Endothelial cell of umbilical vein (primary cell): ENCODE measurements at regions not wholly inside any gene's neighbourhood (a gene's known extent, or its start where the extent isn't known, plus 50 kb on each side); places are given as distances from the start of the nearest gene placed in this dataset.

Source experiments
- BruUV-seq: library from RNA; stranded (reverse); fragments of 400-500 nt; replicated peaks from 2 replicates; lab custom pipeline; 2021; lab: Mats Ljungman, UMichigan
- CTCF ChIA-PET: fragments of 300-600, 350-600 bp; sonication (Branson Sonifier 250); formaldehyde crosslinking; loops from one replicate; lab custom pipeline; 2021; ENCODE audit warnings: antibody characterized with exemption, inconsistent platforms; lab: Charles Lee
- POLR2A ChIA-PET: fragments of 300-600, 350-600 bp; sonication (Branson Sonifier 250); formaldehyde crosslinking; loops from one replicate; lab custom pipeline; 2021; ENCODE audit warnings: antibody characterized with exemption, inconsistent platforms; lab: Charles Lee
- DNase-seq: peaks from one replicate; pipeline ENCODE4 v3.0.0-alpha.2; 2011; ENCODE audit warnings: low read depth, low spot score
- FAIRE-seq: peaks from 2 replicates; lab custom pipeline; 2011; peaks lifted over from hg19 to GRCh38; lab: Jason Lieb, UNC
- H2AFZ ChIP-seq: 2 replicates; pipeline ENCODE4 v1.6.0; 2012; ENCODE audit warnings: low read depth, low read length, control low read depth, inconsistent platforms
- H3K27ac ChIP-seq: 2 replicates; pipeline ENCODE4 v1.5.1; 2011; ENCODE audit warnings: low read depth, mild to moderate bottlenecking, control low read depth, low read length, moderate library complexity; ENCODE audit not compliant: insufficient read depth
- H3K27me3 ChIP-seq, 2 experiments: 2 replicates each; pipeline versions ENCODE4 v1.6.0 to v1.6.1; 2011; ENCODE audit warnings: low read length in 2 of 2, mixed read lengths in 1 of 2; ENCODE audit not compliant: control insufficient read depth in 2 of 2, insufficient read depth in 2 of 2
- H3K36me3 ChIP-seq, 2 experiments: 2 replicates in 1 of 2; 3 replicates in 1 of 2; pipeline ENCODE4 v1.5.1; 2011; ENCODE audit warnings: low read length in 2 of 2, mild to moderate bottlenecking in 1 of 2, moderate library complexity in 1 of 2; ENCODE audit not compliant: control insufficient read depth in 2 of 2, insufficient read depth in 2 of 2; ENCODE audit errors: extremely low read depth in 1 of 2
- H3K4me1 ChIP-seq: 3 replicates; pipeline ENCODE4 v1.5.1; 2011; ENCODE audit warnings: mild to moderate bottlenecking, low read length; ENCODE audit not compliant: control insufficient read depth, insufficient read depth; ENCODE audit errors: extremely low read depth
- H3K4me2 ChIP-seq: 2 replicates; pipeline ENCODE4 v1.6.1; 2011; ENCODE audit warnings: low read length, control low read depth, mixed read lengths; ENCODE audit not compliant: insufficient read depth
- H3K4me3 ChIP-seq, 3 experiments: fragments of 200-600 bp in 1 of 3; sonication (generic), shearing (Covaris generic) in 1 of 3; replicated peaks in 1 of 3; 2 replicates each; pipeline ENCODE4 v1.5.1; 2011 to 2016; ENCODE audit warnings: control low read depth in 3 of 3, low read length in 3 of 3, mild to moderate bottlenecking in 2 of 3, inconsistent platforms in 1 of 3, low read depth in 1 of 3, moderate library complexity in 1 of 3; ENCODE audit not compliant: insufficient read depth in 1 of 3
- H3K79me2 ChIP-seq: 2 replicates; pipeline ENCODE4 v1.6.0; 2012; ENCODE audit warnings: low read length, inconsistent platforms; ENCODE audit not compliant: control insufficient read depth, insufficient read depth
- H3K9ac ChIP-seq: replicated peaks from 2 replicates; pipeline ENCODE3; 2011; ENCODE audit warnings: low read length, control low read depth; ENCODE audit not compliant: insufficient read depth; ENCODE audit errors: extremely low read depth
- H3K9me1 ChIP-seq: replicated peaks from 3 replicates; pipeline ENCODE4 v1.6.0; 2011; ENCODE audit warnings: mild to moderate bottlenecking, low read length; ENCODE audit not compliant: control insufficient read depth, insufficient read depth; ENCODE audit errors: extremely low read depth
- H3K9me3 ChIP-seq: replicated peaks from 2 replicates; pipeline ENCODE4 v1.5.1; 2012; ENCODE audit warnings: low read length, inconsistent platforms; ENCODE audit not compliant: control insufficient read depth, insufficient read depth
- H4K20me1 ChIP-seq: replicated peaks from 2 replicates; pipeline ENCODE3; 2011; ENCODE audit warnings: mild to moderate bottlenecking, low read length; ENCODE audit not compliant: control insufficient read depth, insufficient read depth; ENCODE audit errors: extremely low read depth
- CTCF ChIP-seq, 2 donors: IDR thresholded peaks; 1 replicate in 1 of 2; 2 replicates in 1 of 2; pipeline ENCODE4 v1.5.1; 2011; ENCODE audit warnings: low read length in 2 of 2, mild to moderate bottlenecking in 2 of 2, moderate library complexity in 2 of 2, control low read depth in 1 of 2, inconsistent platforms in 1 of 2, low read depth in 1 of 2; ENCODE audit not compliant: insufficient read depth in 1 of 2; ENCODE audit errors: extremely low read depth in 1 of 2
- EZH2 ChIP-seq: IDR thresholded peaks from 2 replicates; pipeline ENCODE4 v1.6.1; 2012; ENCODE audit warnings: borderline replicate concordance, low read depth, mild to moderate bottlenecking, moderate library complexity, low read length, inconsistent platforms; ENCODE audit not compliant: severe bottlenecking
- FOS ChIP-seq: IDR thresholded peaks from 2 replicates; pipeline ENCODE4 v1.6.1; 2011; ENCODE audit warnings: mild to moderate bottlenecking, low read length, moderate library complexity, borderline replicate concordance; ENCODE audit not compliant: insufficient read depth
- GATA2 ChIP-seq: IDR thresholded peaks from 2 replicates; pipeline ENCODE4 v1.7.0; 2011; ENCODE audit warnings: low read depth, mild to moderate bottlenecking, moderate library complexity, mixed read lengths, low read length; ENCODE audit not compliant: insufficient read length, insufficient read depth
- JUN ChIP-seq: IDR thresholded peaks from 2 replicates; pipeline ENCODE4 v1.6.1; 2011; ENCODE audit warnings: borderline replicate concordance, low read depth; ENCODE audit not compliant: insufficient read length, insufficient read depth
- MAX ChIP-seq: IDR thresholded peaks from 2 replicates; pipeline ENCODE4 v1.6.1; 2011; ENCODE audit not compliant: insufficient read depth, insufficient read length
- MYC ChIP-seq: IDR thresholded peaks from one replicate; pipeline ENCODE4 v1.6.1; 2011; ENCODE audit warnings: mild to moderate bottlenecking, low read depth, low read length
- POLR2A ChIP-seq: IDR thresholded peaks from 2 replicates; pipeline ENCODE4 v1.6.1; 2012; ENCODE audit warnings: low read depth, mild to moderate bottlenecking, control low read depth, low read length
- POLR2AphosphoS5 ChIP-seq: IDR thresholded peaks from 2 replicates; pipeline ENCODE4 v1.6.1; 2012; ENCODE audit warnings: low read depth, mild to moderate bottlenecking, control low read depth, low read length, moderate library complexity; ENCODE audit not compliant: insufficient read depth
- dilution Hi-C: fragments of 300-500 bp; cut with MboI; formaldehyde crosslinking; loops from one replicate; pipeline ENCODE4 v1.15.0; 2019; ENCODE audit warnings: low sequenced_read_pairs; ENCODE audit not compliant: extremely low pct_ligation_motif_present
- intact Hi-C: fragments of 100-400 bp; cut with micrococcal nuclease; formaldehyde crosslinking; loops from one replicate; pipeline ENCODE4 v1.10.0; 2022

GRCh38 chr6:139586273-139586672 is 211.8 kb upstream of the CITED2 start:
- intact Hi-C loops = loop anchor here (2.0 to 5.0 kb wide), 3 partner anchors 179 to 1976 kb away; no protein-coding TSS in a partner anchor
- Histone ChIP-seq H4K20me1 (no peaks in the 10 kb centered on the region), H2AFZ (no peak overlapping the region), H3K9ac (no peak overlapping the region), H3K4me3 (no peak overlapping the region), H3K9me3 (no peaks in the 10 kb centered on the region), H3K79me2 (no peaks in the 10 kb centered on the region), H3K4me2 (no peak overlapping the region), H3K36me3 (no peaks in the 10 kb centered on the region), H3K9me1 (no peaks in the 10 kb centered on the region), H3K27me3 (no peaks in the 10 kb centered on the region), H3K4me1 (peaks cover 12% of the 10 kb centered on the region), H3K27ac (no peak overlapping the region)
- DNase-seq (no peak), FAIRE-seq (no peak)
- POLR2A ChIA-PET = no interaction called here
- dilution Hi-C loops = no loop called here
- no peak for TF ChIP-seq GATA2
- no peak for TF ChIP-seq POLR2AphosphoS5
- no peak for TF ChIP-seq MYC
- TF ChIP-seq JUN = no peak
- TF ChIP-seq POLR2A = no peak
- TF ChIP-seq MAX = no peak
- no peak for TF ChIP-seq FOS
- no peak for TF ChIP-seq CTCF (IDR thresholded peaks at IDR 0.05; ENCODE audit: extremely low read depth in 1 of 2, insufficient read depth in 1 of 2, low read depth in 1 of 2, low read length in 2 of 2)
- no peak for TF ChIP-seq EZH2
- CTCF ChIA-PET = no interaction called here
- no TSS peak for BruUV-seq
